ENCODE measurements at regions not wholly inside any gene's neighbourhood (a gene's known extent, or its start where the extent isn't known, plus 50 kb on each side); places are given as distances from the start of the nearest gene placed in this dataset.

- H3K27ac ChIP-seq, result no peak overlapping the region
- no peaks in the 10 kb centered on the region for H3K36me3 ChIP-seq
- H3K4me3 ChIP-seq, result no peak overlapping the region
- ATAC-seq (no peak), DNase-seq (no peak)
- no peaks in the 10 kb centered on the region for H3K9me3 ChIP-seq
- no peaks in the 10 kb centered on the region for H3K4me1 ChIP-seq
- in situ Hi-C loops (cut with MboI; ENCODE audit: low sequenced_read_pairs in 4 of 4), result no loop called here
- TF ChIP-seq POLR2A (IDR thresholded peaks at IDR 0.05), result no peak
- TF ChIP-seq CTCF (IDR thresholded peaks at IDR 0.05 in 4 of 5, conservative IDR thresholded peaks at IDR 0.05 in 1 of 5), result no peak
- intact Hi-C loops (cut with DNase I; ENCODE audit: low total_unique reads), result no loop called here
- no peaks in the 10 kb centered on the region for H3K27me3 ChIP-seq
Measured at GRCh38 chr11:80778941-80779340, 1338.1 kb upstream of the TENM4 start.

GRCh38 chr11:80778432-80778831 is 1337.6 kb upstream of the TENM4 start:
- TF ChIP-seq CTCF (IDR thresholded peaks at IDR 0.05 in 4 of 5, conservative IDR thresholded peaks at IDR 0.05 in 1 of 5) (no peak), POLR2A (IDR thresholded peaks at IDR 0.05) (no peak)
- no peak for DNase-seq
- no peaks in the 10 kb centered on the region for H3K4me1 ChIP-seq
- in situ Hi-C loops (cut with MboI; ENCODE audit: low sequenced_read_pairs in 4 of 4), result no loop called here
- no peak overlapping the region for H3K27ac ChIP-seq
- intact Hi-C loops (cut with DNase I; ENCODE audit: low total_unique reads), result no loop called here
- H3K4me3 ChIP-seq, result no peak overlapping the region
- H3K36me3 ChIP-seq, result no peaks in the 10 kb centered on the region
- no peak for ATAC-seq
- H3K9me3 ChIP-seq, result no peaks in the 10 kb centered on the region
- no peaks in the 10 kb centered on the region for H3K27me3 ChIP-seq

- no peaks in the 10 kb centered on the region for H3K36me3 ChIP-seq
- H3K27ac ChIP-seq, result no peak overlapping the region
- no peak for DNase-seq
- H3K27me3 ChIP-seq, result no peaks in the 10 kb centered on the region
- intact Hi-C loops (cut with DNase I; ENCODE audit: low total_unique reads) (no loop called here), in situ Hi-C loops (cut with MboI; ENCODE audit: low sequenced_read_pairs in 4 of 4) (no loop called here)
- TF ChIP-seq POLR2A (IDR thresholded peaks at IDR 0.05), result no peak
- TF ChIP-seq CTCF (IDR thresholded peaks at IDR 0.05 in 4 of 5, conservative IDR thresholded peaks at IDR 0.05 in 1 of 5), result no peak
- no peak overlapping the region for H3K4me3 ChIP-seq
- no peaks in the 10 kb centered on the region for H3K9me3 ChIP-seq
- ATAC-seq, result no peak
- H3K4me1 ChIP-seq, result no peaks in the 10 kb centered on the region
Measured at GRCh38 chr11:80773919-80774318, 1333.1 kb upstream of the TENM4 start.

DNA sequence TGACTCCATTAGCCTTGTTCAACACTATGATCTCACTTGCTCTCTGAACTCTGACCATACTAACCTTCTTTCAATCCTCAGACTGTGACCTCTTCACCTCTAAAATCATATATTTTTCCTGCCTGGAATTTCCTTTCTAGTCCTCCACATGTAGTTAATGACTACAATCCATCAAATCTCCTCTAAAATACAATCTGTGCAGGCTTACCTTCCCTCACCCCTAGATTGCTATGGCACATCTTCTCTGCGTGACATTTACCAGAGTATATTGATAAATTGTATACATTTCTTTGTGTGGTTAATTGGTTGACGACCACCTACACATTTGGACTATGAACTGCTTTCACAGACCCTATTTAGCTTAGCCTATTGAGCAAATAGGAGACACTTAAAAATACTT is 1330.2 kb upstream of the TENM4 start:
- Histone ChIP-seq H3K27me3 (no peaks in the 10 kb centered on the region), H3K9me3 (no peaks in the 10 kb centered on the region), H3K36me3 (no peaks in the 10 kb centered on the region), H3K27ac (no peak overlapping the region), H3K4me1 (no peaks in the 10 kb centered on the region), H3K4me3 (no peak overlapping the region)
- intact Hi-C loops (cut with DNase I; ENCODE audit: low total_unique reads), result no loop called here
- DNase-seq (no peak), ATAC-seq (no peak)
- in situ Hi-C loops (cut with MboI; ENCODE audit: low sequenced_read_pairs in 4 of 4), result no loop called here
- TF ChIP-seq CTCF (IDR thresholded peaks at IDR 0.05 in 4 of 5, conservative IDR thresholded peaks at IDR 0.05 in 1 of 5) (no peak), POLR2A (IDR thresholded peaks at IDR 0.05) (no peak)

GRCh38 chr11:80758787-80759186 is 1318.0 kb upstream of the TENM4 start:
- Histone ChIP-seq H3K36me3 (no peaks in the 10 kb centered on the region), H3K9me3 (no peaks in the 10 kb centered on the region), H3K27ac (no peak overlapping the region), H3K4me3 (no peak overlapping the region), H3K27me3 (no peaks in the 10 kb centered on the region), H3K4me1 (no peaks in the 10 kb centered on the region)
- TF ChIP-seq CTCF (IDR thresholded peaks at IDR 0.05 in 4 of 5, conservative IDR thresholded peaks at IDR 0.05 in 1 of 5), result no peak
- no peak for TF ChIP-seq POLR2A (IDR thresholded peaks at IDR 0.05)
- intact Hi-C loops (cut with DNase I; ENCODE audit: low total_unique reads), result no loop called here
- ATAC-seq (no peak), DNase-seq (no peak)
- in situ Hi-C loops (cut with MboI; ENCODE audit: low sequenced_read_pairs in 4 of 4), result no loop called here

Data from gastrocnemius medialis (tissue), 4 donors.